SU-DHL-6 (cell line): ENCODE measurements at regions not wholly inside any gene's neighbourhood (a gene's known extent, or its start where the extent isn't known, plus 50 kb on each side); places are given as distances from the start of the nearest gene placed in this dataset.

Experiments used
- H2AFZ ChIP-seq: fragments of 200-600 bp; sonication (generic); 2 replicates; pipeline ENCODE4 v1.6.1; 2014; ENCODE audit warnings: low read depth, mild to moderate bottlenecking, moderate library complexity, mixed read lengths, antibody characterized with exemption, low read length; ENCODE audit not compliant: severe bottlenecking
- H3F3A ChIP-seq: fragments of 200-600 bp; shearing (Covaris generic); 2 replicates; pipeline ENCODE4 v1.6.0; 2016; ENCODE audit warnings: antibody characterized with exemption, mild to moderate bottlenecking; ENCODE audit not compliant: insufficient read depth
- H3K27ac ChIP-seq: fragments of 200-600 bp; sonication (generic); 2 replicates; pipeline ENCODE4 v1.5.1; 2016; ENCODE audit warnings: low read depth, mild to moderate bottlenecking, low read length, moderate library complexity, mixed read lengths
- H3K27me3 ChIP-seq: fragments of 200-600 bp; sonication (generic), shearing (Covaris generic); 2 replicates; pipeline ENCODE4 v1.6.0; 2014; ENCODE audit warnings: mild to moderate bottlenecking, low read length
- H3K36me3 ChIP-seq: fragments of 200-600 bp; sonication (generic); 2 replicates; pipeline ENCODE4 v1.6.1; 2014; ENCODE audit warnings: mild to moderate bottlenecking, low read length, mixed read lengths
- H3K4me2 ChIP-seq: fragments of 300-600, 200-600 bp; shearing (Covaris generic), sonication (generic); 2 replicates; pipeline ENCODE4 v1.6.0; 2014; ENCODE audit warnings: low read length, low read depth, mild to moderate bottlenecking; ENCODE audit not compliant: poor library complexity, severe bottlenecking
- H3K4me3 ChIP-seq: fragments of 200-600 bp; sonication (generic); 2 replicates; pipeline ENCODE4 v1.5.1; 2014; ENCODE audit warnings: antibody characterized with exemption, low read length, mild to moderate bottlenecking, mixed read lengths; ENCODE audit not compliant: insufficient read depth, poor library complexity, severe bottlenecking
- H3K79me2 ChIP-seq: fragments of 200-600 bp; sonication (generic); 2 replicates; pipeline ENCODE4 v1.6.1; 2014; ENCODE audit warnings: mild to moderate bottlenecking, low read length, moderate library complexity; ENCODE audit not compliant: insufficient read depth
- H3K9ac ChIP-seq: fragments of 200-600 bp; sonication (generic); 2 replicates; pipeline ENCODE4 v1.7.0; 2014; ENCODE audit warnings: mild to moderate bottlenecking, low read length
- H3K9me2 ChIP-seq: fragments of 200-600 bp; sonication (generic); replicated peaks from 2 replicates; pipeline ENCODE4 v1.6.1; 2014; ENCODE audit warnings: low read length; ENCODE audit not compliant: insufficient read depth
- H3K9me3 ChIP-seq: fragments of 200-600 bp; sonication (generic); 2 replicates; pipeline ENCODE4 v1.6.1; 2014; ENCODE audit warnings: low read length, mixed read lengths; ENCODE audit not compliant: insufficient read depth
- H4K20me1 ChIP-seq: fragments of 200-600 bp; sonication (generic); 2 replicates; pipeline ENCODE4 v1.6.1; 2014; ENCODE audit warnings: low read depth, mild to moderate bottlenecking, antibody characterized with exemption, low read length, moderate library complexity, mixed read lengths
- CTCF ChIP-seq: fragments of 200-600 bp; sonication (generic); IDR thresholded peaks from one replicate; pipeline ENCODE4 v1.5.1; 2017; ENCODE audit warnings: antibody characterized with exemption, mild to moderate bottlenecking, low read length, moderate library complexity; ENCODE audit not compliant: insufficient read depth, poor library complexity, severe bottlenecking
- EZH2phosphoT487 ChIP-seq: fragments of 200-600 bp; sonication (generic), shearing (Covaris generic); conservative IDR thresholded peaks from 2 replicates; pipeline ENCODE4 v1.6.1; 2018; ENCODE audit warnings: mild to moderate bottlenecking, antibody characterized with exemption, low read length, moderate library complexity, mixed read lengths

- H3K4me2 ChIP-seq = no peak overlapping the region
- no peak for TF ChIP-seq CTCF
- H3K4me3 ChIP-seq = no peak overlapping the region
- H3K9me2 ChIP-seq = no peaks in the 10 kb centered on the region
- no peaks in the 10 kb centered on the region for H3F3A ChIP-seq
- H3K9me3 ChIP-seq = no peaks in the 10 kb centered on the region
- H3K36me3 ChIP-seq = no peaks in the 10 kb centered on the region
- H3K27ac ChIP-seq = no peak overlapping the region
- H4K20me1 ChIP-seq = no peaks in the 10 kb centered on the region
- H2AFZ ChIP-seq = no peak overlapping the region
- no peaks in the 10 kb centered on the region for H3K79me2 ChIP-seq
- H3K9ac ChIP-seq = no peak overlapping the region
- H3K27me3 ChIP-seq = no peaks in the 10 kb centered on the region
These were observed 519.0 kb downstream of the NPHP4 start for GRCh38 chr1:5473268-5473667.

GRCh38 chr1:5466487-5466886, 525.7 kb downstream of the NPHP4 start:
- H3K79me2 ChIP-seq = no peaks in the 10 kb centered on the region
- no peaks in the 10 kb centered on the region for H3K36me3 ChIP-seq
- no peak overlapping the region for H3K9ac ChIP-seq
- no peak overlapping the region for H3K4me2 ChIP-seq
- no peaks in the 10 kb centered on the region for H4K20me1 ChIP-seq
- H3K27ac ChIP-seq = no peak overlapping the region
- TF ChIP-seq EZH2phosphoT487 (no peak), CTCF (no peak)
- no peak overlapping the region for H2AFZ ChIP-seq
- no peak overlapping the region for H3K4me3 ChIP-seq
- no peaks in the 10 kb centered on the region for H3K27me3 ChIP-seq
- no peaks in the 10 kb centered on the region for H3K9me3 ChIP-seq
- no peaks in the 10 kb centered on the region for H3K9me2 ChIP-seq
- no peaks in the 10 kb centered on the region for H3F3A ChIP-seq

- Histone ChIP-seq H4K20me1 (no peaks in the 10 kb centered on the region), H3F3A (no peaks in the 10 kb centered on the region), H3K9me3 (no peaks in the 10 kb centered on the region), H3K79me2 (no peaks in the 10 kb centered on the region), H3K4me2 (no peak overlapping the region), H3K9ac (no peak overlapping the region), H3K27ac (no peak overlapping the region), H3K36me3 (no peaks in the 10 kb centered on the region), H3K27me3 (no peaks in the 10 kb centered on the region), H2AFZ (no peak overlapping the region), H3K9me2 (no peaks in the 10 kb centered on the region), H3K4me3 (no peak overlapping the region)
- no peak for TF ChIP-seq EZH2phosphoT487
- no peak for TF ChIP-seq CTCF
These were observed 526.9 kb downstream of the NPHP4 start for GRCh38 chr1:5465281-5465711.

- no peaks in the 10 kb centered on the region for H3K9me2 ChIP-seq
- H3K27ac ChIP-seq = no peak overlapping the region
- H3K36me3 ChIP-seq = no peaks in the 10 kb centered on the region
- H3K9me3 ChIP-seq = no peaks in the 10 kb centered on the region
- H3K4me2 ChIP-seq = no peak overlapping the region
- no peaks in the 10 kb centered on the region for H3K79me2 ChIP-seq
- TF ChIP-seq CTCF = no peak
- TF ChIP-seq EZH2phosphoT487 = no peak
- no peak overlapping the region for H2AFZ ChIP-seq
- no peaks in the 10 kb centered on the region for H3K27me3 ChIP-seq
- no peaks in the 10 kb centered on the region for H3F3A ChIP-seq
- H4K20me1 ChIP-seq = no peaks in the 10 kb centered on the region
- H3K4me3 ChIP-seq = no peak overlapping the region
- H3K9ac ChIP-seq = no peak overlapping the region
These were observed 527.9 kb downstream of the NPHP4 start for GRCh38 chr1:5464366-5464765.
